VCaP (cell line): ENCODE measurements at regions not wholly inside any gene's neighbourhood (a gene's known extent, or its start where the extent isn't known, plus 50 kb on each side); places are given as distances from the start of the nearest gene placed in this dataset.

Experiments
- H3K27ac ChIP-seq: fragments of 450-650 bp; 2 replicates; pipeline ENCODE4 v1.5.1; 2017
- TF ChIP-seq, protein P1 (sequence below): fragments of 450-650 bp; conservative IDR thresholded peaks from 2 replicates; pipeline ENCODE4 v1.5.1; 2017; ENCODE audit warnings: mild to moderate bottlenecking, moderate library complexity

DNA sequence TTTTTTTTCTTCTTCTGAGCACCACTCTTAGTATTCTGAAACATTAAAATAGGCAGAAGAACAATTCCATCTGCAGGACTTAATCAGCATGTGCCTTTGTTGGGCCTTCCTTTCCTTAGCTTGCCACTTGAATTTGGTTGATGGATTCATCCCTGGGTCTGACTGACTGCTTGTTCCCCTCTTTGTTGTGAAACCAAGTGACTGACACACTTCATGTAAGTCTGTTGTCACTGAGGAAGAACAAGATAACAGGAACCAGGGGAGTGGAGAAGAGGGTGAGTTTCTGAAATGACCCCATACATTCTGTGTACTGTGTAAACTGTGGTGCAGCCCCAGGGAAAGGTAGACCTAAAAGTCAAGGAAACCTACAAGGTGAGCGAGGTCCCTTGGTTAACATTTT, 188.7 kb upstream of the TBC1D5 start:
- TF ChIP-seq, protein P1, sequence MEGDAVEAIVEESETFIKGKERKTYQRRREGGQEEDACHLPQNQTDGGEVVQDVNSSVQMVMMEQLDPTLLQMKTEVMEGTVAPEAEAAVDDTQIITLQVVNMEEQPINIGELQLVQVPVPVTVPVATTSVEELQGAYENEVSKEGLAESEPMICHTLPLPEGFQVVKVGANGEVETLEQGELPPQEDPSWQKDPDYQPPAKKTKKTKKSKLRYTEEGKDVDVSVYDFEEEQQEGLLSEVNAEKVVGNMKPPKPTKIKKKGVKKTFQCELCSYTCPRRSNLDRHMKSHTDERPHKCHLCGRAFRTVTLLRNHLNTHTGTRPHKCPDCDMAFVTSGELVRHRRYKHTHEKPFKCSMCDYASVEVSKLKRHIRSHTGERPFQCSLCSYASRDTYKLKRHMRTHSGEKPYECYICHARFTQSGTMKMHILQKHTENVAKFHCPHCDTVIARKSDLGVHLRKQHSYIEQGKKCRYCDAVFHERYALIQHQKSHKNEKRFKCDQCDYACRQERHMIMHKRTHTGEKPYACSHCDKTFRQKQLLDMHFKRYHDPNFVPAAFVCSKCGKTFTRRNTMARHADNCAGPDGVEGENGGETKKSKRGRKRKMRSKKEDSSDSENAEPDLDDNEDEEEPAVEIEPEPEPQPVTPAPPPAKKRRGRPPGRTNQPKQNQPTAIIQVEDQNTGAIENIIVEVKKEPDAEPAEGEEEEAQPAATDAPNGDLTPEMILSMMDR = no peak
- H3K27ac ChIP-seq = no peak overlapping the region

DNA sequence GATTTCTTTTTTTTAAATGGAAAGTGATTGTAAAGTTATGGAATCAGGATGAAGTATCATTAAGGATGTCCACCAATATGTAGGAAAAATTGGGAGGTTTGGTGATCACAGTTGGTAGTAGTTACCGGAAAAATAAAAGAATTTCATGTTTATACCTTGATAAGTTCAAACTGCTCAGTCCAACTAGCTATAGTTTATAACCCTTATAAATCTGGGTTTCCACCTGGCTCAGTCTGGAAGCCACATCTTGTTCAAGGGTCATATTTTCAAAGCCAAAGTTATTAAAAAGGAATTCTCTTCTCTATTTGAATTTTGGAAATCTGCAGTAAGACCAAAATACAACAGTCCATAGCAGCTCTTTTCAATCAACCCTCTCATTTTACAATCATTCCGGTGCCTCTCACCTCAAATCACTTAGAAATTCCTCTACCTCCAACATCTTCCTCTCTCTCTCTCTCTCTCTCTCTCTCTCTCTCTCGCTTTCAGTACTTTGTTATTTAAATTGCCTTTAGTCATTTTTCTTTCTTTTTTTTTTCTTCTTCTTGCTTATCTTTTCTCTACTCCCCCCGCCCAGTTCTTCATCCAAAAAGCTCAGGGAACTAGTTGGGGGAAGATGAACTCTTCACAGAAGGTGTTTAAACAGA, 186.2 kb upstream of the TBC1D5 start:
- TF ChIP-seq, protein P1 = no peak
- H3K27ac ChIP-seq = no peak overlapping the region

- TF ChIP-seq, protein P1 = no peak
- no peak overlapping the region for H3K27ac ChIP-seq
Observed at GRCh38 chr3:17927036-17927435, 184.6 kb upstream of the TBC1D5 start.

DNA sequence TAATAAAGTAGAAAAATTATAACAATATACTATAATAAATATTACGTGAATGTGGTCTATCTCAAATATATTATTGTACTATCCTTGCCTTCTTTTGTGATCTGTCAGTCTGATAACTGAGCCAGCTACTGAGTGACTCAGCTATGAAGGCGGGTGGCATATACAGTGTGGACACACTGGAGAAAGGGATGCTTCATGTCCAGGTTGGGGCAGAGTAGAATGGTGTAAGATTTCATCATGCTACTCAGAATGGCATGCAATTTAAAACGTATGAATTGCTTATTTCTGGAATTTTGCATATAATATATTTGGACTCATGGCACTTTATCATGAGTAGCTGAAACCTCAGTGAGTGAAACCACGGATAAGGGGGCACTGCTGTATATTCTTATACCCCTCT, 172.9 kb upstream of the TBC1D5 start:
- no peak overlapping the region for H3K27ac ChIP-seq
- TF ChIP-seq, protein P1 = no peak

DNA sequence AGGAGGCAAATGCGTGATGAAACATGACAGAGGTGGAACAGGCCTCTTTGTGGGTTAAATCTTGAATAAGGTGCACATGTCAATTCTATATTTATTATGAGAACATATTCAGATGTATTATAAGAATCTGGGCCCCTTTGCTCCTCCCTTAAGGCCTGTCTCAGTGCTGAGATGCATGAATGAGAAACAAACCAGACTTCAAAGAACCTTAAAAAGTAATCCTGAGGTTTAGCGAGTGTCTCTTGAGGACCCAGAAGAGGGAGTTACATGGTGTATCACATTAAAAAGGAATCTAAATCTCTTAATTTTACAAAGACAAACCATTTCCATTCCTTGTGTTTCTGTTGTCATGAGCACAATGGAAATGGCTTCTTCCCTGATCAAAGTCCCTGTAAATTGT, 170.9 kb upstream of the TBC1D5 start:
- TF ChIP-seq, protein P1 = no peak
- H3K27ac ChIP-seq = no peak overlapping the region

DNA sequence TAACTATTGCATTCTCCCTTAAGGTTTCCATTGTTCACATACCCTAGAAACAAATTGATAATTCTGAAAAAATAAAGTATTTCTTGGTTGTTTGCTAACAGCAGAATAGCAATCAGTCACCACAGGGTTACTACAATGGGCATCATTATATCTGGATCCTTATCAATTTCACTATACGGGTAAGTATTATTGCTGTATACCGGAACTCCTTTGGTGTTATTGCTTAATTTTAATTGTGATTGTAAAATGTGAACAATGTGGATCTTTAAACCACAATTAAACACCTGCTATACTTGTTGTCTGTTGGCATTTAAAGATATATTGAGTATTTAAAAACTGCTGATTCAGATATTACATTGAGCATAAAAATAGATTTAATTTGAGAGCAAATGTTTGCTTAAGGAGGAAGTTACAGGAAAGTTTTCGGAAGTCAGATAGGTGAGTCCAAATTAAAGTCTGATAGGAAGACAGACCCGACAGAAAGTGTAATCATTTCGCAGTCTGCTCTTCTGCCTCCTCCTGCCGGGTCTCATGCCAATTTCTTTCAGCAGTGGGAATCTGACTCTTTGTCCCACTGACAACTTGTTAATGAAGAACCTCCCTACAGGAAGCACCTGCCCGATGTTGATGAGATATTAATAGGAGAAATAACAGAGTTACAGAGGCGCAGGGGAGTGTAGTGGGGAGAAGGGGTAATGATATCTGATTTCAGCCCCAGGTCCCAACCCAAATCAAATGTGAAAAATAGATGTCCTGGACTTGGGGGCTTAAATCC, 169.7 kb upstream of the TBC1D5 start:
- no peak overlapping the region for H3K27ac ChIP-seq
- TF ChIP-seq, protein P1 = no peak

GRCh38 chr3:17910922-17911321, 168.5 kb upstream of the TBC1D5 start:
- no peak overlapping the region for H3K27ac ChIP-seq

More at GRCh38 chr3:17910922-17911321, 168.5 kb upstream of the TBC1D5 start:
- TF ChIP-seq, protein P1 = no peak
